Stomach (tissue), 8 donors: ENCODE measurements at regions not wholly inside any gene's neighbourhood (a gene's known extent, or its start where the extent isn't known, plus 50 kb on each side); places are given as distances from the start of the nearest gene placed in this dataset.

ENCODE experiments used
- DNase-seq, 2 donors: peaks; one replicate each; pipeline versions ENCODE4 v3.0.0 to v3.0.0-alpha.2; 2013 to 2019
- H3K27ac ChIP-seq, 5 donors: fragments of 200-600 bp in 4 of 5; sonication (generic) in 4 of 5; one replicate each; pipeline ENCODE4 v1.5.1; 2013 to 2019; ENCODE audit warnings: mild to moderate bottlenecking in 1 of 5, moderate library complexity in 1 of 5
- H3K27me3 ChIP-seq, 3 donors: fragments of 200-600 bp; sonication (generic); one replicate each; pipeline ENCODE4 v1.5.1; 2017 to 2019; ENCODE audit warnings: mixed run types in 1 of 3
- H3K36me3 ChIP-seq, 4 donors: fragments of 200-600 bp; sonication (generic); 1 replicate in 3 of 4; 2 replicates in 1 of 4; pipeline ENCODE4 v1.5.1; 2016 to 2019
- H3K4me1 ChIP-seq, 4 donors: fragments of 200-600 bp; sonication (generic); one replicate each; pipeline ENCODE4 v1.5.1; 2016 to 2019
- H3K4me3 ChIP-seq, 4 donors: fragments of 200-600 bp; sonication (generic) in 3 of 4; one replicate each; pipeline ENCODE4 v1.5.1; 2016 to 2019; ENCODE audit warnings: mild to moderate bottlenecking in 1 of 4
- H3K9me3 ChIP-seq, 4 donors: fragments of 200-600 bp; sonication (generic); one replicate each; pipeline ENCODE4 v1.5.1; 2016 to 2019
- EP300 ChIP-seq: sonication (generic); formaldehyde crosslinking; IDR thresholded peaks from one replicate; pipeline ENCODE4 v1.6.1; 2017; ENCODE audit warnings: antibody characterized with exemption
- POLR2A ChIP-seq, 4 donors: fragments of 450-650 bp; IDR thresholded peaks; one replicate each; pipeline ENCODE4 v1.6.1; 2016; ENCODE audit warnings: antibody characterized with exemption in 4 of 4, control low read depth in 2 of 4, mild to moderate bottlenecking in 1 of 4, moderate library complexity in 1 of 4
- POLR2AphosphoS5 ChIP-seq, 3 donors: sonication (generic); formaldehyde crosslinking; IDR thresholded peaks; one replicate each; pipeline ENCODE4 v1.6.1; 2016; ENCODE audit warnings: antibody characterized with exemption in 3 of 3
- WGBS, 5 donors: extraction: QIAGEN DNeasy Blood & Tissue Kit in 3 of 5; methylation state at CpG; one replicate each; pipeline versions ENCODE4 v1.1.5 to v1.1.7; 2013 to 2018; 5-methylcytosine and 5-hydroxymethylcytosine counted together
- intact Hi-C: fragments of 100-400 bp; cut with DNase I; formaldehyde crosslinking; loops from one replicate; pipeline ENCODE4 v1.15.1; 2023; ENCODE audit warnings: low total_unique reads
- TF ChIP-seq, protein P1 (sequence below), 7 experiments: fragments of 450-650 bp in 4 of 7; fragments of 200-600 bp in 3 of 7; sonication (generic) in 3 of 7; IDR thresholded peaks; one replicate each; pipeline ENCODE4 v1.5.1; 2016 to 2019; ENCODE audit warnings: antibody characterized with exemption in 7 of 7, control low read depth in 2 of 7, mild to moderate bottlenecking in 1 of 7
- donor health status: healthy with polysubstance abuse.
- donor health status: Bipolar disorder and iron deficiency.
- donor health status: healthy.

DNA sequence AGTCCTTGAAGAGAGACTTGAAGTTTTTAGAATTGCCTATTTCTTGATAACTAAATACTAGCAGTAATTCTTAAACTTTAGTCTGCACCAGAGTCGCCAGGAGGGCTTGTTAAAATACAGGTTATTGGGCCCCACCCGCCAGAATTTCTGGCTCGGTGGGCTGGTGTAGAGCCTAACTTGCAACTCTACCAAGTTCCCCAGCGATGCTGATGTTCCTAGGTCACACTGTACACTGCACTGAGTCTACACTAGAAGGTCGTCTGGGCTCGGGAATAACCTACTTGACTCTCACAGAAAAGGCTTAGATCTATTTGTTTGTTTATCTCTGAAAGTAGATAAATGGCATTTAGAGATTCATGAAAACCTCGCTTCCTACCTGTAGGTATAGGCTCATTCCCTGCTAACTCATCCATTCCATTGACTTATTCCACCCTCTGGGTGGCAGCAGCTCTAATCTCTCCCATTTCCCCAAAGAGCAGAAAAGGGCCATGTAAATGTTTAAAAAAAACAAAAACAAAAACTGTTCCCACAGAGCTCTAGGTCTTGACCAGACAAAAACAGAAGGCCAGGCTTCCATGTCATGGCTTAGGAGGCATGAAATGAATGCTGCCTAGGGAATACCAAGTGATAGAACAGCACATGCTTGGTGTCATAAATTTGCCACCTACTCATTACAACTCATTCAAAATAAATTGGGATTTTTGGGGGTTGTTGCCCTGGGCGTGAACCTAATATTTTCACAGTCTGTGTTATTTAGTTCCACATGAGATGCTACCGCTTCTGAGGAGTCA is 292.1 kb downstream of the ADGB start:
- 84 to 89% (median 86%) methylated on average over 9 of the region's 9 CpGs for WGBS, 5 donors
- TF ChIP-seq, protein P1, sequence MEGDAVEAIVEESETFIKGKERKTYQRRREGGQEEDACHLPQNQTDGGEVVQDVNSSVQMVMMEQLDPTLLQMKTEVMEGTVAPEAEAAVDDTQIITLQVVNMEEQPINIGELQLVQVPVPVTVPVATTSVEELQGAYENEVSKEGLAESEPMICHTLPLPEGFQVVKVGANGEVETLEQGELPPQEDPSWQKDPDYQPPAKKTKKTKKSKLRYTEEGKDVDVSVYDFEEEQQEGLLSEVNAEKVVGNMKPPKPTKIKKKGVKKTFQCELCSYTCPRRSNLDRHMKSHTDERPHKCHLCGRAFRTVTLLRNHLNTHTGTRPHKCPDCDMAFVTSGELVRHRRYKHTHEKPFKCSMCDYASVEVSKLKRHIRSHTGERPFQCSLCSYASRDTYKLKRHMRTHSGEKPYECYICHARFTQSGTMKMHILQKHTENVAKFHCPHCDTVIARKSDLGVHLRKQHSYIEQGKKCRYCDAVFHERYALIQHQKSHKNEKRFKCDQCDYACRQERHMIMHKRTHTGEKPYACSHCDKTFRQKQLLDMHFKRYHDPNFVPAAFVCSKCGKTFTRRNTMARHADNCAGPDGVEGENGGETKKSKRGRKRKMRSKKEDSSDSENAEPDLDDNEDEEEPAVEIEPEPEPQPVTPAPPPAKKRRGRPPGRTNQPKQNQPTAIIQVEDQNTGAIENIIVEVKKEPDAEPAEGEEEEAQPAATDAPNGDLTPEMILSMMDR (IDR thresholded peaks at IDR 0.05), result no peak
- no peak for TF ChIP-seq EP300
- TF ChIP-seq POLR2AphosphoS5 (IDR thresholded peaks at IDR 0.05), result no peak
- no peak for TF ChIP-seq POLR2A (IDR thresholded peaks at IDR 0.05)
- no peak overlapping the region for H3K4me3 ChIP-seq
- no peaks in the 10 kb centered on the region for H3K36me3 ChIP-seq
- H3K27ac ChIP-seq, result no peak overlapping the region
- no peaks in the 10 kb centered on the region for H3K27me3 ChIP-seq
- H3K9me3 ChIP-seq, result no peaks in the 10 kb centered on the region
- no peak for DNase-seq
- intact Hi-C loops, result no loop called here
- H3K4me1 ChIP-seq, result no peaks in the 10 kb centered on the region

DNA sequence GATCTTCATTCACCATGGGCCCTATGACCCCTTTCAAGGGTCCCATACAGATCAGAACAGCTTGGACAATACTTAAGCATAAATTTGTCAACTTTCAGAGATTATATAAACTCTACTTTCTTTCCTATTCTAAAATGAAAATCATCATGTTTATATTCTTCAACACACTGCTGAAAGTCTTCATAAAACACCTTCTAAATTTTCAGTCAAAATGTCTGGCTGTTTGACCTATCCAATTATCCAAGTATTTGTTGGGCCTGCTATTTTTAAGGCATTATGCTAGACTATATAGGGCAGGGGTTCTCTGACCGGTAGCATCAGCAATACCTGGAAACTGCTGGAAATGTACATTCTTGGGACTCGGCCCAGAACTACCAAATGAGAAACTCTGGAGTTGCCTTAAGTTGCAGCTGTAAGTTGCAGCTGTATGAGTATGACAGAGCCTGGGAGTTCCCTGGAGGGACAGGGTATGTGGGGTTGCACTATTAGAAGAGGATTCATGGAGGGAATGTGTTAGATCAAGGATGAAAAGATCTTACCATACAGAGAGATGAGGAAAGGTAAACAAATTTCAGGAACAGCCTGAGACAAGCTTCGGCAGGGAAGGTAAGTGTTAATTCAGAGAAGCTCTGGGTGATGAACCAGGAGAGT is 293.0 kb downstream of the ADGB start:
- no peak overlapping the region for H3K27ac ChIP-seq
- WGBS, 5 donors, result 85 to 92% (median 86%) methylated on average over 3 of the region's 3 CpGs

DNA sequence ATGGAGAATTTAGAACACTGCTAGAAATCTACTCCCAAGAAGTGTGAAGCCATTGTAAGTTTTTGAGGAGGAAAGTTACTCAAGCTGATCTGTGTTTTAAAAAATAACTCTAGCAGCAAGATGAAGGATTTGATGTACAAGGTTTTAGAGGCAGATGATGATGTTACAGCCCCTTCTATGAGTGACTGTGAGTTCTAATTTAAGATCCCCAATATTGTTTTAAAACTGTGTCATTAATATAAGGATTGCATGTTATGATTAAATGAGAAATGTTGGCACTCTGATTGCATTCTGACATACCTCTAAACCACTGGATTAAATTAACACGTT is 293.5 kb downstream of the ADGB start:
- Histone ChIP-seq H3K36me3 (no peaks in the 10 kb centered on the region), H3K27me3 (no peaks in the 10 kb centered on the region), H3K4me1 (no peaks in the 10 kb centered on the region), H3K9me3 (no peaks in the 10 kb centered on the region), H3K27ac (no peak overlapping the region), H3K4me3 (no peak overlapping the region)
- DNase-seq, result no peak
- TF ChIP-seq POLR2AphosphoS5 (IDR thresholded peaks at IDR 0.05) (no peak), POLR2A (IDR thresholded peaks at IDR 0.05) (no peak), EP300 (no peak)
- TF ChIP-seq, protein P1 (IDR thresholded peaks at IDR 0.05), result no peak
- intact Hi-C loops, result no loop called here
- 38 to 71% (median 57%) methylated on average over 1 of the region's 1 CpG for WGBS, 5 donors

More for the DNA sequence above, 293.0 kb downstream of the ADGB start:
- DNase-seq, result no peak
- H3K36me3 ChIP-seq, result no peaks in the 10 kb centered on the region
- no peaks in the 10 kb centered on the region for H3K9me3 ChIP-seq
- no peaks in the 10 kb centered on the region for H3K27me3 ChIP-seq
- intact Hi-C loops, result no loop called here
- TF ChIP-seq POLR2A (IDR thresholded peaks at IDR 0.05) (no peak), POLR2AphosphoS5 (IDR thresholded peaks at IDR 0.05) (no peak), EP300 (no peak)
- TF ChIP-seq, protein P1 (IDR thresholded peaks at IDR 0.05), result no peak
- no peak overlapping the region for H3K4me3 ChIP-seq
- H3K4me1 ChIP-seq, result no peaks in the 10 kb centered on the region

DNA sequence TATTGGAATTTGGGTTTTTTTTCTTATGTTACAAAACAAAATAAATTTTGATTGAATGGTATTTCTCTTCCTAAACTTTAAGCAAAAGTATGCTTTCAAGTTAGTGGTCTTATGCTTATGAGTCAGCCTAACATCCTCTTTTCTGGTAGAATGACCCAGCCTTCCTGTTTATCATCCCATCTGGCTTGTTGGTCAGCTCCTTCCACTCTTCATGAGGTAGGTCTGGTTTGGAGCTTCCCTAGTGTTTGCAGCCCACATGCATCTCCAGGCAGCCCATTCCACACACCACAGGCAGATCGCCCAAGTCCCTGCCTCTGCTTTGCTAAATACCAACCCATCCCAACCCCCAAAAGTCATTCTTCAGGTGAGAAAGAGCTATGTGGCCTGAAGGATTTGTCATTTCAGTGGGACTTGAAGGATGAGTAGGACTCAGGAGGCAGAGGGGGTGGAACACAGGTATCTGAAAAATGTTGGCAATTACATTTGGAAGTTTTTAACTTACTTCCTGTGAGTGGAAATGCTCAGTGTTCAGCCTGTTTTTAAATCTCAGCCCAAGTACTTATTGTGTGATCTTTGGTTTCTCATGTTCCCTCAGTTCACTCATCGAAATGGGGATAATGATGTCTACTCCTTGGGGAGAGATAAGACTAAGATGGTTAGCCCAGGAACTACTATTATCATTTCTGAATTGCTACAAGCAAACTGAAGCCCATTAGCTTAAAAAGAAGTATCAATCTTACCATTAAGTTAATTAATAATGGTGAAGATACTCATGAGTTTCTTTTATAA is 294.0 kb downstream of the ADGB start:
- no peaks in the 10 kb centered on the region for H3K9me3 ChIP-seq
- WGBS, 5 donors, result 73 to 86% (median 81%) methylated on average over 2 of the region's 2 CpGs
- H3K4me1 ChIP-seq, result no peaks in the 10 kb centered on the region
- DNase-seq, result no peak
- no peak overlapping the region for H3K4me3 ChIP-seq
- H3K27me3 ChIP-seq, result no peaks in the 10 kb centered on the region
- H3K36me3 ChIP-seq, result no peaks in the 10 kb centered on the region
- no peak overlapping the region for H3K27ac ChIP-seq
- TF ChIP-seq EP300 (no peak), POLR2A (IDR thresholded peaks at IDR 0.05) (no peak), POLR2AphosphoS5 (IDR thresholded peaks at IDR 0.05) (no peak)
- TF ChIP-seq, protein P1 (IDR thresholded peaks at IDR 0.05), result no peak
- intact Hi-C loops, result no loop called here
